G401 (cell line): ENCODE measurements at regions not wholly inside any gene's neighbourhood (a gene's known extent, or its start where the extent isn't known, plus 50 kb on each side); places are given as distances from the start of the nearest gene placed in this dataset.

Experiments used
- DNase-seq: peaks from one replicate; pipeline ENCODE4 v3.0.0-alpha.2; 2015; ENCODE audit warnings: low spot score
- in situ Hi-C: cut with HindIII; loops from 2 replicates; pipeline ENCODE4 v1.10.0; 2016; ENCODE audit warnings: low sequenced_read_pairs, mixed read lengths

DNA sequence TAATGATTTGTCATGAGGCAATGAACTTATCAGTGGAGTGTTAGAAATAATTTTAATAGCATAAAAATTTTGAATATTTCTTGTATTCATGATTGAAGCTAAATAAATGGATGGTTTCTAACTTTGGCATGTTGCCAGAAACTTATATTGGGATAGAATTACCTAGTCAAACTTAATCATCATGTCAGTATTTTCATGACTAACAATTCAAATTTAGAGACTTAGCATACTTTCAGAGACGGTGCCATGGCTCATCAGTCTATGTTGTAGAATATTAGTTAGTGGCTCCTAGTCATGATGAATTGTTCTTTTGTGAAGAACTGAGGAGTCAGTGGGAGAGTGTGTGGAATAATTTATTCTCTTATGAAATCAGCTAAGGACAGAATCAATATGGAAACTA is 599.6 kb upstream of the POT1 start:
- DNase-seq: no peak
- in situ Hi-C loops: no loop called here

DNA sequence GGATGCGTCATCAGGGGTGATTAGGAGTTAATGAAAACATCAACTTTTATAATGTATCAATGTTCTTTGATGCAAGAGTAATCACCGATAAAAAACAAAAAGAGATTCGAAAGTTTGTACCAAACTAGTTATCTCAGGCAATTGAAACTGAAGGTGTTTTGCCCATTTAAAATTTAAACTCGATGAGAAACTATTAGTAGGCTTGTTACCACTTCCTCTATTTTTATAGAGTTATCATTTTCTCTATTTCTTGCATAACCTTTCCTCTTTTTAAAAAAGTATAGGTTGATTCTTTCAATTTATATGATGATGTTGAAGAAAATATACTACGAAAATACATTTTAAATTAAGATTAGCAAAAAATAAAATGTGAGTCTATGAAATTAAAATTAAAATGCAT is 597.3 kb upstream of the POT1 start:
- DNase-seq: no peak
- in situ Hi-C loops: no loop called here

DNA sequence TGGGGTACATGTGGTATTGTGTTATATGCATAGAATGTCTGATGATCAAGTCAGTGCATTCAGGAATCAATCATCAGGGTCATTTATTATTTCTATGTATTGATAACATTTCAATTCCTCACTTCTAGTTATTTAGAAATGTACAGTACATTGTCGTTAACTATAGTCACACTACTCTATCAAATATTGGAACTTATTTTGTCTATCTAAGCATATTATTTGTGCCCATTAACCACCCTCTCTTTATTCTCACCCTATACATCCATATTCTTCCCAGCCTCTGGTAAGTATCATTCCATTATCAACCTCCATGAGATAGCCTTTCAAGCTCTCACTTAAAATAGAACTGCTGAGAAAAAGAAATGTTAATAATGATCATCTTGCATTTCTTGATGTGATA is 596.5 kb upstream of the POT1 start:
- in situ Hi-C loops: no loop called here
- DNase-seq: no peak

DNA sequence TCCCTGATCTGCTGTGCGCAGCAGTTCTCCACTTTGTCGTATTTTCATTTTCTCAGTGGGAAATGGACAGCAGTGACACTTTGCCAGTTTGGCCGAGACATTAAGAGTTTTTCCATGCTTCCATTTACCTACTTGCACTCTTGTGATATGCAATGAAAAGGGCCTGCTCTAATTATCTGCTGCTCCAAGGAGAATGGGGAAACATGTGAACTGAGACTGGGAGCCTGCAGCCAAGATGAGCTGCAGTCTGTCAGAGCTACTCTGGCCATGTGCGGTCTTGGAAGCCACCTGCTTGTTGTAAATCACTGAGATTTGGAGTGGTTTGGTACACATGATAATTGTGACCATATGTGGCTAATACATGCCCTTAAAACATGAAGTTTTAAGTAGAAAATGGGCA is 586.6 kb upstream of the POT1 start:
- peak; percentile 18 for DNase-seq

DNA sequence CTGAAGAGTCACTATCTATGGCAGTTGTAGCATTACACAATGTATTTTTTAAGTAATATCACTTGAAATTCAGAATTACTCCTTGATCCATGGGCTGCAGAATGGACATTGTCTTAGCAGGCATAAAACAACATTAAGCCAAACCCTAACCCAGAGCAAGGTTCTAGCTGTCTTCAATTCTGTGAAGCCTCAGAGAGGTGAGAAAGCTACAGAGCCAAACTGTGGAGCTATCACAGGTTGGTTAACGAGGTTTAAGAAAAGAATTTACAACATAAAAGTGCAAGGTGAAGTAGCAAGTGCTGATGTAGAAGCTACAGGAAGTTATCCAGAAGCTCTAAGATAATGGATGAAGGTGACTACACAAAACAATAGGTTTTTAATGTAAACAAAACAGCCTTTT is 582.7 kb upstream of the POT1 start:
- DNase-seq: no peak
- in situ Hi-C loops: no loop called here

More for the DNA sequence above, 586.6 kb upstream of the POT1 start:
- in situ Hi-C loops: no loop called here

DNA sequence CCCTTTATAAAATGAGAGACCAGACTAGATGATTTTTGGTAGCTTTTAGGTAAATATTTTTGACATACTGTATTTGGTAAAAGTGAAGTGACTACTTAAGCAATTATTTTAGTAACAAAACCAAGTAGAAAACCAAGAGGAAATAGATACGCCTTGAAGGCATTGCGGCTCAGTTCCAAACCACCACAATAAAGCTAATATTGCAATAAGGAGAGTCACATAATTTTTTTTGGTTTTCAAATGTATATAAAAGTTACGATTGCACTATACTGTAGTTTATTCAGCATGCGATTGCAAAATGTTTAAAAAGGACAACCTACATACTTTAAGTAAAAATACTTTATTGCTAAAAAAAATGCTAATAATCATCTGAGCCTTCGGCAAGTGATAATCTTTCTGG is 581.7 kb upstream of the POT1 start:
- no peak for DNase-seq
- in situ Hi-C loops: no loop called here

DNA sequence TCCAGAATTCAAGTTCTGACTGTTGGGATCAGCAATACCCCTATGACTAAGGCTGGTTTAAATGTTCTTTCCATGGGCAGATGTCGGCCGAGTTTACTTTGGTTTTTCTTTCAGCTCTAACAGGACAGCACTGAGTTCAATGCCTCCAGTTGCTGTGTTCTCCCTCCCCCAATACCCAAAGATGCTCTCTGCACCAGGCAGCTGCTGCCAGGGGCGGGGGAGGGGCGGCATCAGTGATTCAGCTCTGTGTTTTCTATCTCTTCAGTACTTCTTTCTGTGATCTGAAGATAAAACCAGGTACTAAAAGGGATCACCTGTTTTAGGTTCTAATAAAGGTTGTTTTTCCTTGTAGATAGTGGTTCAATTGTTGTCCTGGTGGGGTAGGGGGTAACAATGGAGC is 576.7 kb upstream of the POT1 start:
- in situ Hi-C loops: no loop called here
- DNase-seq: no peak

DNA sequence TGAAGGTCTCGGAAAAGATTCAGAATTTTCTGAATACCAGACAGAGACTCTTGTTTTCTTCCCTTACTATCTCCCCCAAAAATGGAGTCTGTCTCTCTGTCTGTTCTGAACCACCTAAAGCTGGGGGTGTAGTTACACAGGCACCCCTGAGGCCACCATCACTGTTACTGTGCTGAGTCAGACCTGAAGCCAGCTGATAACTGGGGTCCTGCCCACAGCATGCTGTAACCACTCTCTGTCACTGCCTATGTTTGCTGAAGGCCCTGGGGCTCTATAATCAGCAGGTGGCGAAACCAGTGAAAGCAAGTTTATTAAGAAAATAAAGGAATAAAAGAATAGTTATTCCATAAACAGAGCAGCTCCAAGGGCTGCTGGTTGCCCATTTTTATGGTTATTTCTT is 575.2 kb upstream of the POT1 start:
- DNase-seq: no peak
- in situ Hi-C loops: no loop called here

DNA sequence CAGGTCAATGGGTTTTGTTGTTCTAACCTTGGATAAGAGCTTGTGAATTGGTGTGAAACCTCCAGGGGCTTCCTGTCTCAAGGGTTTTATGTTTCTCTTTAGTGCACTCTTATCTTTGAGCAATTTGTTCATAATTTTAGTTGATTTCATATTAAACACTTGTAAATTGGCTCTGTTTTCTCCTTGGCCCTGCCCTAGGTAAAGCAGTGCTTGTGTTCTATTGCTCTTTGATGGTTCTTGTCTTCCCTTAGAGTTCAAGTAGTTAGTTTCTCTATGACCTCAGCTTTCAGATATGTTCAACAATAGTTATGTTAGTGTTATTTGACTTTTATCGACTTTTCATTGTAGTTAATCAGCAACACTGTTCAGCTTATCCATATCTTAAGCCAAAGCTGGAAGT is 566.4 kb upstream of the POT1 start:
- DNase-seq: no peak
- in situ Hi-C loops: no loop called here

DNA sequence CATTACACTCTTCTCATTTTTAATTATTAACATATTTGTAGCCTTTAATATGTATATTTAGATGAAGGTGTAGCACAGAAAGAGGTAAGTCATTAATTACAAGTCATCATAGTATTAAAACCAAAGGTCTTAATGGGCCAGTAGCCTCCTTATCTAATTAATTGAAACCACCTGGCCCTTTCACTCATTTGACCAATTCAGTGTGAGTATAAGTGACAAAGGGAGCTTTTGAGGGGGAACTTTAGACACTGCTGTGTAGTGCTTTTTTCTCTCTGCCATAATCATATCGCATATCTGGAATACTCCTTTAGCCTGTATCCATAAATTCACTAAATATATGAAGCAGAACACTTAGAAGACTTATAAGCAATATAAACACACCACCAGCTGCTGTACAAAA is 562.9 kb upstream of the POT1 start:
- in situ Hi-C loops: no loop called here

DNA sequence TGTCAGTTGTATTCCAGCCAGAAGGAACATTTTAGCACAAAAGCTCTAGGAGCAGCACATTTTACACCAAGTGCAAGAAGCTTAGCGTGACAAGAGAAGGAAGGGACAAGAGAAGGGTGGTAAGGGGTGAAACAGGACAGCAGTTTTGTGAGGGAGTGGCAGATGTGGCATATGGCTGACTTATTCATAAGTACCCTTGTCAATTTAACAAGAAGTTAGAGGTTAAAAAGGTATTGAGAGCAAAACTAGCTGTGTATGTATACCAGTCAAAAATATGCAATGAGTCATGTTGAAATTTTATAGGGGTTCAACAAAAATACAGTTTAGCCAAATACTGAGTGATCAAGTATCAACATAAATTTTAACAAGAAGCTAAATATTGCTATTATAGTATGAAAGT is 561.5 kb upstream of the POT1 start:
- in situ Hi-C loops: no loop called here
- DNase-seq: no peak

More for the DNA sequence above, 562.9 kb upstream of the POT1 start:
- no peak for DNase-seq

DNA sequence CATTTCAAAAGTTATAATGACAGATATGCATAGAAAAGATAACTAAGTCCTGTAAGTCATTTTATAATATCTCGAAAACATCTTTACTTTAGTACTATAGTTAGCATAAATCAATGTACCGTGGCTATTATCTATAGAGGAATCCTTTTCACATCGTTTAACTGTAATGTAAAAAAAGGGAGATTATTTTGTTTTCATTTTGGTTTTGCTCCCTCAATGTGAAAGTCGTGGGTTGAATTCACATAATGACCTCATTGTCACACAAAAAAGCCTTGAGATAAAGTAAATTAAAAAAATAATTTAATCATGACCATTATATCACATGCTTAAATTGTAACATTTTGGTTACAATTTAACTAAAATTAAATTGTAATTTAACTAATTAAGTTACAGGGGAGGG is 560.5 kb upstream of the POT1 start:
- DNase-seq: no peak
- in situ Hi-C loops: no loop called here

DNA sequence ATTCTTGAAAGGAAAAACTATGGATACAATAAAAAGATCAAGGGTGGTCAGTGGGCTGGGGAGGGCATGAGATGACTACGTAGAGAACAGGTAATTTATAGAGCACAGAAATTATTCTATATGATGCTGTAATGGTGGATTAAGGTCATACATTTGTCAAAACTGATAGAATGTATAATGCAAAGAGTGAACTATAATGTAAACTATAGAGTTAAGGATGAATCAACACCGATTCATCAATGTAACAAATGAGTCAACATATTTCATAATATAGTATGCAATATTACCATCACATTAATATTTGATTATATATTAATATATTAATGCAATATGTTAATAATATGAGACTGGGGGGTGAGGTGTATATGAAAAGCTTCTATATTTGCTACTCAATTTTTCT is 555.6 kb upstream of the POT1 start:
- in situ Hi-C loops: no loop called here
- DNase-seq: no peak

DNA sequence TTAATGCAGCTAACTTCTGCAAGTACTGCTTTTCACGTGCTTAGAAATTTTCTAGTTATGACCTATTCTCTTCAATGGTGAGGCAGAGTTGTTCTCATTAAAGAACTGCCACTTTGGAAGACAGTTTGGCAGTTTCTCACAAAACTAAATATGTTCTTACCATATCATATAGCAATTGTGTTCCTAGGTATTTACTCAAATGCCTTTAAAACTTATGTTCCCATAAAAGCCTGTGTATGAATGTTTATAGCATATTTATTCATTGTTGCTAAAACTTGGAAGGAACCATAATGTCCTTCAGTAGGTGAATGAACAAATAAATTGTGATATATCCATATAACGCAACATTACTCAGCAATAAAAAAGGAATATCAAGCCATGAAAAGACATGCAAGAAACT is 555.1 kb upstream of the POT1 start:
- no peak for DNase-seq

DNA sequence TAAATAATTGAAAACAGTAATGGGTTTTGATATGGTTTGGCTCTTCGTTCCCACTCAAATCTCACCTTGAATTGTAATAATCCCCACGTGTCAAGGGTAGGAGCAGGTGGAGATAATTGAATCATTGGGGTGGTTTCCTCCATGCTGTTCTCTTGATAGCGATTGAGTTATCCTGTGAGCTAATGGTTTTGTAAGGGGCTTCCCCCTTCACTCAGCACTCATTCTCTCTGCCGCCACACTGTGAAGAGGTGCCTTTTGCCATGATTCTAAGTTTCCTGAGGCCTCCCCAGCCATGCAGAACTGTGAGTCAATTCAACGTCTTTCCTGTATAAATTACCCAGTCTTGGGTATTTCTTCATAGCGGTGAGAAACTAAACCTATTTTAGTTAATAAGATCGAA is 551.7 kb upstream of the POT1 start:
- DNase-seq: no peak

More for the DNA sequence above, 555.1 kb upstream of the POT1 start:
- in situ Hi-C loops: no loop called here

DNA sequence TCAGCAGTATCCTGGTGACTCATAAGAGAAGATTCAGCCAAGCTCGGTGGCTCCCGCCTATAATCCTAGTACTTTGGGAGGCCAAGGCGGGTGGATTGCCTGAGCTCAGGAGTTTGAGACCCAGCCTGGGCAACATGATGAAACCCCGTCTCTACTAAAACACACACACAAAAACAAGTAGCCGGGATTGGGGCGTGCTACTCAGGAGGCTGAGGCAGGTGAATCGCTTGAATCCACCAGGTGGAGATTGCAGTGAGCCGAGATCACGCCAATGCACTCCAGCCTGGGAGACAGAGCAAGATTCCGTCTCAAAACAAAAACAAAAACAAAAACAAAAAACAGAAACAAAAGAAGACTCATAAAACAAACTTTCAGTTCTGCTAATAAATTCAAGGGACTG is 551.1 kb upstream of the POT1 start:
- DNase-seq: no peak
- in situ Hi-C loops: no loop called here

More for the DNA sequence above, 551.7 kb upstream of the POT1 start:
- in situ Hi-C loops: no loop called here

DNA sequence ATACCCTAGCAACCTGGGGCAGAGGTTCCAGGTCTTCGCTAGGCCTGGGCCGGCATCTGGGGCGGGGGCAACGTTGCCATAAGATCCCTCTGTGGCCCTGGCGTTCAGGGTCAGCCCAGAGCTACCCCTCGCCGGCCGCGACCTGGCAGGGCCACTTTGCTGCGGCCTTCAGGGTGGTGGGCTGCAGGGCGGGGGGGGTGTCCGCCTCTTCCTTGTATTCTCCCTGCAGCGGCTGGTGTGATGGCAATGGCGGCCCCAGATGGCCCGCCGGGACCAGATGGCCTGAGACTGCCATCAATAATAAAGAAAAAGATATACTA is 539.2 kb upstream of the POT1 start:
- no peak for DNase-seq

DNA sequence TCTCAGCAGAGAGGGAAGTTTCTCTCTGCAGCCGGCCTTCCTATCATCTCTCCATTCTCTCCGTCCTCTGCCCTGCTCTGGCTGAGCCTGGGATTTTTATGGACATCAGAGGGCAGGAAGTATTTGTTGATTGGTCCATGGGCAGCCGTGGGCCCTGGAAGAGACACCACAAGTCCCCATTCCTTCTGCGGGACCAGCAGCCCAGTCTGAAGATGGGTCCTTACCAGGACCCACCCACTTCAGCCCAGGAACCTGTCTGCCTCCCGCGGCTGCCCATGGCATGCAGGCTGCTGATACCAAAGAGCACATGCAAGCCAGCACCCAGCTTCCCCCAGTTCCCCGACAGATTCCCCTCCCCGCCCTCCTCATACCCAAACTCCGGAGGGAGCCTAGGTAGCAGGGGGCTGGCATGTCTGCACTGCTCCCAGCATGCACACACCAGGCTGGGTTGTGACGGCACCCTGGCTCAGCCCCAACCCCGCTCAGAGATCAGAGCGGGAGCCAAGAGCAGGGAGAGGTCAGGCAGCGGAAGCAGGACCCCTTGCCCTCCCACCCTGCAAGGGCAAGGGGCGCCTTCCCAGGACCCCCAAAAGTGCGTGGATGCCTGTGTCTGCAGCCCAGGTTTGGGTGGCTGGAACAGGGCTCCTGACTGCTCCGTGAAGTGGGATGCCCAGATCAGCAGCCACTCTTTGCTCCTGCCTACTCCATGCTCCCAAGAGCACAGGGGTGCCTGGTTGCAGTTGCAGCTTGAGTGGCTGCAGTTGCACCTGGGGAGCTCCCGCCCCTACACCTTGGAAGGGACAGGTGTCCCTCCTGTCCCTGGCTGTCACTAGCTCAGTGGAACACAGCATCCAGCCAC is 538.6 kb upstream of the POT1 start:
- in situ Hi-C loops: no loop called here

More for the DNA sequence above, 539.2 kb upstream of the POT1 start:
- in situ Hi-C loops: no loop called here

DNA sequence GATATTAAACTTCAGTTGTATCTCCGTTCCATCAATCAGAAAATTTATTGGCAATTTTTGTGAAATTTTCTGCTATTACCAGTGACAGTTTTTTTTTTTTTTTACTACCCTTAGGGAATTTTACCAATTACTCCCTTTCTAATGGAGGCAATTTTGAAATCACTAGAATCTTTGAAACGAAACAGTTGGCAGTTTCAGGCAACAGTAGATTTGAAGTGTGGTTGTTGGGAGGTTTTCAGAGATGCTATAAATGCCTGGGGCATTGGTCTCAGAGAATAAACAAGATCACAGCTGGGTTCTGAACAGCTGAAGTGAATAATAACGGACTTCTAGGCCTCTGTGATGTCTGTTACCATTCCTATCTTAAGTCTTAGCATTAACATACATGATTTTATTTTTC is 535.9 kb upstream of the POT1 start:
- in situ Hi-C loops: no loop called here
- DNase-seq: no peak

More for the DNA sequence above, 538.6 kb upstream of the POT1 start:
- no peak for DNase-seq

DNA sequence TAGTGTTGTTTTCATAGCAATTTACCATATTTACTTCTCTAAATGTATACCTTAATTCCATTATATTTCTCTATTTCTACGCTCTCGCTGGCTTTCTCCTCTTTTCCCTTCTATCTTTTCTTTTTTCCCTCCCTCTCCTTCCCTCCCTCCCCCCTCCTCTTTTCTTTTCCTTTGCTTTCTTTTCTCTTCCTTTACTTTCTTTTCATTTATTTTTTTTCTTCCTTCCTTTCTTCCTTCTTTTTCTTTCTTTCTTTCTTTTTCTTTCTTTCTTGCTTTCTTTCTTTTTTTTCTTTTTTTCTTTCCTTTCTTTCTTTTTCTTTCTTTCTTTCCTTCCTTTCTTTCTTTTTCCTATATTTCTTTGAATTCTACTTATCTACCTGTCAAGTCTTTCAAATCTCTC is 533.0 kb upstream of the POT1 start:
- DNase-seq: no peak
- in situ Hi-C loops: no loop called here

DNA sequence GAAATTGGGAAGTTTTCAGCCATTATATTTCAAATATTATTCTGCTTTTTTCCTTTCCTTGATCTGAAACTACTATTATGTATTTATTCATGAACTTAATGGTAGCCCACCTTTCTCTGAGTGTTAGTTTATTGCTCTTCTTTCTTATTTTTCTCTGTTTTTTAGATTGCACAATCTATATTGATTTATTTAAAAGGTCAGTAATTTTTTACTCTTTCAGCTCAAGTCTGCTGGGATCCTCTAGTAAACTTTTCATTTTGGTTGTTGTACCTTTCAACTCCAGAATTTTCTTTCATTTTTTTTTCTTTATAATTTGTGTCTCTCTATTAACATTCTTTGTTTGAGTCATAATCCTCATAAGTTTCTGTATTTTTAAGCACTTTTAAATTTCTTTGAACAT is 529.4 kb upstream of the POT1 start:
- DNase-seq: no peak
- in situ Hi-C loops: no loop called here
